ELF-1 (cell line): ENCODE measurements at regions not wholly inside any gene's neighbourhood (a gene's known extent, or its start where the extent isn't known, plus 50 kb on each side); places are given as distances from the start of the nearest gene placed in this dataset.

Experiments used
- DNase-seq: peaks from one replicate; pipeline ENCODE4 v3.0.0-alpha.2; 2016; ENCODE audit warnings: low read depth, low spot score

GRCh38 chr10:75294518-75294865 is 58.7 kb upstream of the COMTD1 start:
- no peak for DNase-seq

- DNase-seq: peak; percentile 35
These were observed 58.3 kb upstream of the COMTD1 start for GRCh38 chr10:75294031-75294437.

- DNase-seq: no peak
These were observed 57.7 kb upstream of the COMTD1 start for GRCh38 chr10:75293446-75293820.

- no peak for DNase-seq
These were observed 57.2 kb upstream of the COMTD1 start for GRCh38 chr10:75292794-75293445.

- no peak for DNase-seq
These were observed 56.0 kb upstream of the COMTD1 start for GRCh38 chr10:75291805-75292204.

GRCh38 chr10:75288140-75288711 is 52.5 kb upstream of the COMTD1 start:
- no peak for DNase-seq

- DNase-seq: no peak
These were observed 51.9 kb upstream of the COMTD1 start for GRCh38 chr10:75287697-75288096.

GRCh38 chr10:75286901-75287300 is 51.1 kb upstream of the COMTD1 start:
- DNase-seq: no peak
